ENCODE measurements at regions not wholly inside any gene's neighbourhood (a gene's known extent, or its start where the extent isn't known, plus 50 kb on each side); places are given as distances from the start of the nearest gene placed in this dataset.

GRCh38 chr2:58932801-58933200 lies 691.7 kb upstream of the FANCL start:
- no peaks in the 10 kb centered on the region for H3K27me3 ChIP-seq (ENCODE audit: control insufficient read depth, insufficient read depth, low read length)
- intact Hi-C loops (cut with micrococcal nuclease; ENCODE audit: unreplicated experiment) (no loop called here), in situ Hi-C loops (cut with HindIII; ENCODE audit: low pct_unique_long_range_greater_than_20kb, low sequenced_read_pairs) (no loop called here)
- DNase-seq (ENCODE audit: low read depth, low spot score) (no peak), ATAC-seq (no peak)
- BruUV-seq (replicated peaks) = no TSS peak
- ChIA-PET CTCF (no interaction called here), POLR2A (no interaction called here)
- H3K9me3 ChIP-seq (ENCODE audit: control insufficient read depth, insufficient read depth, low read depth, low read length) = no peaks in the 10 kb centered on the region; the same call in 1 of the 2 replicates
- H3K4me3 ChIP-seq (ENCODE audit: low read depth in 2 of 2, low read length in 2 of 2) = no peak overlapping the region
- no peak for TF ChIP-seq TCF7L2 (IDR thresholded peaks at IDR 0.05; ENCODE audit: low read depth, low read length)
- no peak for TF ChIP-seq SIN3A (IDR thresholded peaks at IDR 0.05; ENCODE audit: borderline replicate concordance, insufficient read depth, low read depth, low read length)
- TF ChIP-seq CTCF (IDR thresholded peaks at IDR 0.05) = no peak
- no peak for TF ChIP-seq POLR2AphosphoS5 (IDR thresholded peaks at IDR 0.05; ENCODE audit: low read depth, low read length)
- TF ChIP-seq REST (IDR thresholded peaks at IDR 0.05; ENCODE audit: insufficient read depth in 1 of 2, low read depth in 2 of 2, low read length in 1 of 2) = no peak
- no peak overlapping the region for H3K27ac ChIP-seq (ENCODE audit: low read length)
- H3K4me1 ChIP-seq (ENCODE audit: control insufficient read depth, insufficient read depth, low read length) = no peaks in the 10 kb centered on the region
- no peaks in the 10 kb centered on the region for H3K36me3 ChIP-seq (ENCODE audit: control insufficient read depth, insufficient read depth, low read length)

GRCh38 chr2:58930537-58930936 lies 689.4 kb upstream of the FANCL start:
- H3K4me3 ChIP-seq (ENCODE audit: low read depth in 2 of 2, low read length in 2 of 2) = no peak overlapping the region
- no peaks in the 10 kb centered on the region for H3K4me1 ChIP-seq (ENCODE audit: control insufficient read depth, insufficient read depth, low read length)
- H3K36me3 ChIP-seq (ENCODE audit: control insufficient read depth, insufficient read depth, low read length) = no peaks in the 10 kb centered on the region
- ATAC-seq = no peak
- TF ChIP-seq REST (IDR thresholded peaks at IDR 0.05; ENCODE audit: insufficient read depth in 1 of 2, low read depth in 2 of 2, low read length in 1 of 2) (no peak), POLR2AphosphoS5 (IDR thresholded peaks at IDR 0.05; ENCODE audit: low read depth, low read length) (no peak), SIN3A (IDR thresholded peaks at IDR 0.05; ENCODE audit: borderline replicate concordance, insufficient read depth, low read depth, low read length) (no peak), CTCF (IDR thresholded peaks at IDR 0.05) (no peak), TCF7L2 (IDR thresholded peaks at IDR 0.05; ENCODE audit: low read depth, low read length) (no peak)
- no TSS peak for BruUV-seq (replicated peaks)
- no peak for DNase-seq (ENCODE audit: low read depth, low spot score)
- H3K27me3 ChIP-seq (ENCODE audit: control insufficient read depth, insufficient read depth, low read length) = no peaks in the 10 kb centered on the region
- CTCF ChIA-PET = interaction anchor here (0.6 kb wide), 1 partner anchor 152 kb away, joined by 3 read pairs; no protein-coding TSS in a partner anchor
- intact Hi-C loops (cut with micrococcal nuclease; ENCODE audit: unreplicated experiment) (no loop called here), in situ Hi-C loops (cut with HindIII; ENCODE audit: low pct_unique_long_range_greater_than_20kb, low sequenced_read_pairs) (no loop called here)
- H3K27ac ChIP-seq (ENCODE audit: low read length) = no peak overlapping the region
- H3K9me3 ChIP-seq (ENCODE audit: control insufficient read depth, insufficient read depth, low read depth, low read length) = no peaks in the 10 kb centered on the region; the same call in 1 of the 2 replicates
- POLR2A ChIA-PET = no interaction called here
